ENCODE measurements at regions not wholly inside any gene's neighbourhood (a gene's known extent, or its start where the extent isn't known, plus 50 kb on each side); places are given as distances from the start of the nearest gene placed in this dataset.

- Histone ChIP-seq H3K36me3 (ENCODE audit: control insufficient read depth in 2 of 2, extremely low read depth in 1 of 2, insufficient read depth in 2 of 2, low read length in 2 of 2) (no peaks in the 10 kb centered on the region), H2AFZ (ENCODE audit: low read depth, low read length) (no peak overlapping the region), H3K4me3 (replicated peaks in 1 of 3; ENCODE audit: insufficient read depth in 1 of 3, low read depth in 1 of 3, low read length in 3 of 3) (no peak overlapping the region), H3K27ac (ENCODE audit: insufficient read depth, low read depth, low read length) (no peak overlapping the region), H3K9ac (replicated peaks; ENCODE audit: extremely low read depth, insufficient read depth, low read length) (no peak overlapping the region), H3K9me1 (replicated peaks; ENCODE audit: control insufficient read depth, extremely low read depth, insufficient read depth, low read length) (no peaks in the 10 kb centered on the region), H3K27me3 (ENCODE audit: control insufficient read depth in 2 of 2, insufficient read depth in 2 of 2, low read length in 2 of 2) (peaks cover 0 to 2% of the 10 kb centered on the region in 2 experiments), H4K20me1 (replicated peaks; ENCODE audit: control insufficient read depth, extremely low read depth, insufficient read depth, low read length) (no peaks in the 10 kb centered on the region), H3K4me1 (ENCODE audit: control insufficient read depth, extremely low read depth, insufficient read depth, low read length) (no peaks in the 10 kb centered on the region), H3K4me2 (ENCODE audit: insufficient read depth, low read length) (no peak overlapping the region), H3K9me3 (replicated peaks; ENCODE audit: control insufficient read depth, insufficient read depth, low read length) (no peaks in the 10 kb centered on the region), H3K79me2 (ENCODE audit: control insufficient read depth, insufficient read depth, low read length) (no peaks in the 10 kb centered on the region)
- DNase-seq (ENCODE audit: low read depth, low spot score) (no peak), FAIRE-seq (no peak)
- CTCF ChIA-PET = no interaction called here
- dilution Hi-C loops (cut with MboI; ENCODE audit: extremely low pct_ligation_motif_present, low sequenced_read_pairs) (no loop called here), intact Hi-C loops (cut with micrococcal nuclease) (no loop called here)
- BruUV-seq (replicated peaks) = no TSS peak
- POLR2A ChIA-PET = no interaction called here
- no peak for TF ChIP-seq FOS (IDR thresholded peaks at IDR 0.05; ENCODE audit: borderline replicate concordance, insufficient read depth, low read length)
Observed at GRCh38 chr12:63313139-63313538, 162.1 kb upstream of the AVPR1A start.

- FAIRE-seq (no peak), DNase-seq (ENCODE audit: low read depth, low spot score) (no peak)
- dilution Hi-C loops (cut with MboI; ENCODE audit: extremely low pct_ligation_motif_present, low sequenced_read_pairs) = no loop called here
- no peak for TF ChIP-seq MAX (IDR thresholded peaks at IDR 0.05; ENCODE audit: insufficient read depth, insufficient read length)
- no peak for TF ChIP-seq GATA2 (IDR thresholded peaks at IDR 0.05; ENCODE audit: insufficient read depth, insufficient read length, low read depth, low read length)
- no peak for TF ChIP-seq CTCF (IDR thresholded peaks at IDR 0.05; ENCODE audit: extremely low read depth in 1 of 2, insufficient read depth in 1 of 2, low read depth in 1 of 2, low read length in 2 of 2)
- no peak for TF ChIP-seq MYC (IDR thresholded peaks at IDR 0.05; ENCODE audit: low read depth, low read length)
- TF ChIP-seq JUN (IDR thresholded peaks at IDR 0.05; ENCODE audit: borderline replicate concordance, insufficient read depth, insufficient read length, low read depth) = no peak
- TF ChIP-seq FOS (IDR thresholded peaks at IDR 0.05; ENCODE audit: borderline replicate concordance, insufficient read depth, low read length) = no peak
- TF ChIP-seq EZH2 (IDR thresholded peaks at IDR 0.05; ENCODE audit: borderline replicate concordance, low read depth, low read length, severe bottlenecking) = no peak
- TF ChIP-seq POLR2A (IDR thresholded peaks at IDR 0.05; ENCODE audit: low read depth, low read length) = no peak
- no peak for TF ChIP-seq POLR2AphosphoS5 (IDR thresholded peaks at IDR 0.05; ENCODE audit: insufficient read depth, low read depth, low read length)
- POLR2A ChIA-PET = no interaction called here
- Histone ChIP-seq H3K4me3 (replicated peaks in 1 of 3; ENCODE audit: insufficient read depth in 1 of 3, low read depth in 1 of 3, low read length in 3 of 3) (no peak overlapping the region), H3K9me3 (replicated peaks; ENCODE audit: control insufficient read depth, insufficient read depth, low read length) (no peaks in the 10 kb centered on the region), H3K36me3 (ENCODE audit: control insufficient read depth in 2 of 2, extremely low read depth in 1 of 2, insufficient read depth in 2 of 2, low read length in 2 of 2) (no peaks in the 10 kb centered on the region), H3K9me1 (replicated peaks; ENCODE audit: control insufficient read depth, extremely low read depth, insufficient read depth, low read length) (no peaks in the 10 kb centered on the region), H3K27me3 (ENCODE audit: control insufficient read depth in 2 of 2, insufficient read depth in 2 of 2, low read length in 2 of 2) (peaks cover 2 to 7% of the 10 kb centered on the region in 2 experiments), H3K9ac (replicated peaks; ENCODE audit: extremely low read depth, insufficient read depth, low read length) (no peak overlapping the region), H3K4me1 (ENCODE audit: control insufficient read depth, extremely low read depth, insufficient read depth, low read length) (no peaks in the 10 kb centered on the region), H3K4me2 (ENCODE audit: insufficient read depth, low read length) (no peak overlapping the region), H3K27ac (ENCODE audit: insufficient read depth, low read depth, low read length) (no peak overlapping the region), H4K20me1 (replicated peaks; ENCODE audit: control insufficient read depth, extremely low read depth, insufficient read depth, low read length) (no peaks in the 10 kb centered on the region), H3K79me2 (ENCODE audit: control insufficient read depth, insufficient read depth, low read length) (no peaks in the 10 kb centered on the region), H2AFZ (ENCODE audit: low read depth, low read length) (no peak overlapping the region)
- CTCF ChIA-PET = interaction anchor here (1.6 kb wide), 1 partner anchor 157 kb away, joined by 4 read pairs; no protein-coding TSS in a partner anchor
- BruUV-seq (replicated peaks) = no TSS peak
- intact Hi-C loops (cut with micrococcal nuclease) = no loop called here
Observed at GRCh38 chr12:63308671-63309070, 157.7 kb upstream of the AVPR1A start.

Measured in endothelial cell of umbilical vein (primary cell).